Panc1 (cell line): ENCODE measurements at regions not wholly inside any gene's neighbourhood (a gene's known extent, or its start where the extent isn't known, plus 50 kb on each side); places are given as distances from the start of the nearest gene placed in this dataset.

Experiments
- ATAC-seq: fragments of 200-7000 bp; cut with Tn5 transposase; 2 replicates; pipeline ENCODE4 v1.9.1; 2020; ENCODE audit warnings: mild to moderate bottlenecking, moderate library complexity
- BruUV-seq: library from RNA; stranded (reverse); fragments of 400-500 nt; replicated peaks from 2 replicates; lab custom pipeline; 2021; lab: Mats Ljungman, UMichigan
- CTCF ChIA-PET: fragments of 300-600 bp; sonication (Branson Sonifier 250); formaldehyde crosslinking; loops from one replicate; lab custom pipeline; 2022; ENCODE audit warnings: antibody characterized with exemption; lab: Charles Lee
- POLR2A ChIA-PET: fragments of 300-600 bp; sonication (Branson Sonifier 250); formaldehyde crosslinking; loops from one replicate; lab custom pipeline; 2022; ENCODE audit warnings: antibody characterized with exemption; lab: Charles Lee
- DNase-seq: peaks from one replicate; pipeline ENCODE4 v3.0.0-alpha.2; 2010; ENCODE audit warnings: low read depth, low spot score
- H3K27ac ChIP-seq: 2 replicates; pipeline ENCODE4 v1.5.1; 2011; ENCODE audit warnings: mild to moderate bottlenecking, low read length, inconsistent platforms
- H3K27me3 ChIP-seq: fragments of 200-500 bp; sonication (Bioruptor generic); 2 replicates; pipeline ENCODE4 v1.6.0; 2014; ENCODE audit warnings: low read length, inconsistent platforms; ENCODE audit not compliant: control insufficient read depth, insufficient read depth
- H3K36me3 ChIP-seq: fragments of 200-500 bp; sonication (Bioruptor generic); 2 replicates; pipeline ENCODE4 v1.5.1; 2014; ENCODE audit warnings: inconsistent platforms, mild to moderate bottlenecking, low read length, moderate library complexity; ENCODE audit not compliant: control insufficient read depth, insufficient read depth
- H3K4me1 ChIP-seq: 2 replicates; pipeline ENCODE4 v1.5.1; 2011; ENCODE audit warnings: inconsistent platforms, mild to moderate bottlenecking, low read length, moderate library complexity; ENCODE audit not compliant: control insufficient read depth, insufficient read depth
- H3K4me3 ChIP-seq, 2 experiments: 2 replicates each; pipeline ENCODE4 v1.5.1; 2011 to 2012; ENCODE audit warnings: low read depth in 2 of 2, low read length in 2 of 2, mild to moderate bottlenecking in 2 of 2, inconsistent platforms in 1 of 2, moderate library complexity in 1 of 2
- H3K9me3 ChIP-seq: fragments of 200-500 bp; sonication (Bioruptor generic); 2 replicates; pipeline ENCODE4 v1.5.1; 2014; ENCODE audit warnings: low read depth, mild to moderate bottlenecking, inconsistent platforms, low read length, moderate library complexity; ENCODE audit not compliant: control insufficient read depth, insufficient read depth
- POLR2AphosphoS5 ChIP-seq: IDR thresholded peaks from 2 replicates; pipeline ENCODE4 v1.6.1; 2012; ENCODE audit warnings: mild to moderate bottlenecking, low read depth, low read length, moderate library complexity
- SIN3A ChIP-seq: IDR thresholded peaks from 2 replicates; pipeline ENCODE4 v1.6.1; 2012; ENCODE audit warnings: low read depth, mild to moderate bottlenecking, low read length, moderate library complexity, borderline replicate concordance; ENCODE audit not compliant: insufficient read depth
- TCF7L2 ChIP-seq: IDR thresholded peaks from 2 replicates; pipeline ENCODE4 v1.6.1; 2011; ENCODE audit warnings: mild to moderate bottlenecking, low read depth, low read length, inconsistent platforms
- in situ Hi-C: cut with HindIII; loops from 2 replicates; pipeline ENCODE4 v1.10.0; 2016; ENCODE audit warnings: low sequenced_read_pairs, low pct_unique_long_range_greater_than_20kb
- intact Hi-C: fragments of 100-400 bp; cut with micrococcal nuclease; formaldehyde crosslinking; loops from one replicate; pipeline ENCODE4 v1.10.0; 2022; ENCODE audit not compliant: unreplicated experiment
- TF ChIP-seq, protein P1 (sequence below): fragments of 450-650 bp; IDR thresholded peaks from 2 replicates; pipeline ENCODE4 v1.5.1; 2017; ENCODE audit warnings: mild to moderate bottlenecking
- TF ChIP-seq, protein P2 (sequence below), 2 experiments: IDR thresholded peaks; 2 replicates each; pipeline ENCODE4 v1.6.1; 2011 to 2012; ENCODE audit warnings: low read depth in 2 of 2, control low read depth in 1 of 2, low read length in 1 of 2, mild to moderate bottlenecking in 1 of 2, moderate library complexity in 1 of 2; ENCODE audit not compliant: insufficient read depth in 1 of 2

- no TSS peak for BruUV-seq
- no peak for DNase-seq
- in situ Hi-C loops (no loop called here), intact Hi-C loops (no loop called here)
- Histone ChIP-seq H3K27ac (no peak overlapping the region), H3K9me3 (no peaks in the 10 kb centered on the region), H3K36me3 (no peaks in the 10 kb centered on the region), H3K4me3 (no peak overlapping the region), H3K4me1 (no peaks in the 10 kb centered on the region), H3K27me3 (no peaks in the 10 kb centered on the region)
- no peak for ATAC-seq
- POLR2A ChIA-PET: no interaction called here
- TF ChIP-seq POLR2AphosphoS5 (no peak), TCF7L2 (no peak), SIN3A (no peak)
- TF ChIP-seq, protein P1, sequence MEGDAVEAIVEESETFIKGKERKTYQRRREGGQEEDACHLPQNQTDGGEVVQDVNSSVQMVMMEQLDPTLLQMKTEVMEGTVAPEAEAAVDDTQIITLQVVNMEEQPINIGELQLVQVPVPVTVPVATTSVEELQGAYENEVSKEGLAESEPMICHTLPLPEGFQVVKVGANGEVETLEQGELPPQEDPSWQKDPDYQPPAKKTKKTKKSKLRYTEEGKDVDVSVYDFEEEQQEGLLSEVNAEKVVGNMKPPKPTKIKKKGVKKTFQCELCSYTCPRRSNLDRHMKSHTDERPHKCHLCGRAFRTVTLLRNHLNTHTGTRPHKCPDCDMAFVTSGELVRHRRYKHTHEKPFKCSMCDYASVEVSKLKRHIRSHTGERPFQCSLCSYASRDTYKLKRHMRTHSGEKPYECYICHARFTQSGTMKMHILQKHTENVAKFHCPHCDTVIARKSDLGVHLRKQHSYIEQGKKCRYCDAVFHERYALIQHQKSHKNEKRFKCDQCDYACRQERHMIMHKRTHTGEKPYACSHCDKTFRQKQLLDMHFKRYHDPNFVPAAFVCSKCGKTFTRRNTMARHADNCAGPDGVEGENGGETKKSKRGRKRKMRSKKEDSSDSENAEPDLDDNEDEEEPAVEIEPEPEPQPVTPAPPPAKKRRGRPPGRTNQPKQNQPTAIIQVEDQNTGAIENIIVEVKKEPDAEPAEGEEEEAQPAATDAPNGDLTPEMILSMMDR: no peak
- TF ChIP-seq, protein P2, sequence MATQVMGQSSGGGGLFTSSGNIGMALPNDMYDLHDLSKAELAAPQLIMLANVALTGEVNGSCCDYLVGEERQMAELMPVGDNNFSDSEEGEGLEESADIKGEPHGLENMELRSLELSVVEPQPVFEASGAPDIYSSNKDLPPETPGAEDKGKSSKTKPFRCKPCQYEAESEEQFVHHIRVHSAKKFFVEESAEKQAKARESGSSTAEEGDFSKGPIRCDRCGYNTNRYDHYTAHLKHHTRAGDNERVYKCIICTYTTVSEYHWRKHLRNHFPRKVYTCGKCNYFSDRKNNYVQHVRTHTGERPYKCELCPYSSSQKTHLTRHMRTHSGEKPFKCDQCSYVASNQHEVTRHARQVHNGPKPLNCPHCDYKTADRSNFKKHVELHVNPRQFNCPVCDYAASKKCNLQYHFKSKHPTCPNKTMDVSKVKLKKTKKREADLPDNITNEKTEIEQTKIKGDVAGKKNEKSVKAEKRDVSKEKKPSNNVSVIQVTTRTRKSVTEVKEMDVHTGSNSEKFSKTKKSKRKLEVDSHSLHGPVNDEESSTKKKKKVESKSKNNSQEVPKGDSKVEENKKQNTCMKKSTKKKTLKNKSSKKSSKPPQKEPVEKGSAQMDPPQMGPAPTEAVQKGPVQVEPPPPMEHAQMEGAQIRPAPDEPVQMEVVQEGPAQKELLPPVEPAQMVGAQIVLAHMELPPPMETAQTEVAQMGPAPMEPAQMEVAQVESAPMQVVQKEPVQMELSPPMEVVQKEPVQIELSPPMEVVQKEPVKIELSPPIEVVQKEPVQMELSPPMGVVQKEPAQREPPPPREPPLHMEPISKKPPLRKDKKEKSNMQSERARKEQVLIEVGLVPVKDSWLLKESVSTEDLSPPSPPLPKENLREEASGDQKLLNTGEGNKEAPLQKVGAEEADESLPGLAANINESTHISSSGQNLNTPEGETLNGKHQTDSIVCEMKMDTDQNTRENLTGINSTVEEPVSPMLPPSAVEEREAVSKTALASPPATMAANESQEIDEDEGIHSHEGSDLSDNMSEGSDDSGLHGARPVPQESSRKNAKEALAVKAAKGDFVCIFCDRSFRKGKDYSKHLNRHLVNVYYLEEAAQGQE (IDR thresholded peaks at IDR 0.05; ENCODE audit: insufficient read depth in 1 of 2, low read depth in 2 of 2, low read length in 1 of 2): no peak
- CTCF ChIA-PET: no interaction called here
These were observed 377.9 kb downstream of the DNAJB9 start for GRCh38 chr7:108947526-108947925.

GRCh38 chr7:108972004-108972403 lies 402.3 kb downstream of the DNAJB9 start:
- BruUV-seq: no TSS peak
- DNase-seq (no peak), ATAC-seq (no peak)
- no peaks in the 10 kb centered on the region for H3K27me3 ChIP-seq
- no peak overlapping the region for H3K27ac ChIP-seq
- ChIA-PET CTCF (no interaction called here), POLR2A (no interaction called here)
- H3K9me3 ChIP-seq: no peaks in the 10 kb centered on the region
- TF ChIP-seq POLR2AphosphoS5 (no peak), SIN3A (no peak), TCF7L2 (no peak)
- TF ChIP-seq, protein P1: no peak
- TF ChIP-seq, protein P2 (IDR thresholded peaks at IDR 0.05; ENCODE audit: insufficient read depth in 1 of 2, low read depth in 2 of 2, low read length in 1 of 2): no peak
- no peaks in the 10 kb centered on the region for H3K4me1 ChIP-seq
- no peak overlapping the region for H3K4me3 ChIP-seq
- no peaks in the 10 kb centered on the region for H3K36me3 ChIP-seq
- intact Hi-C loops: no loop called here
- in situ Hi-C loops: no loop called here
